ENCODE measurements at regions not wholly inside any gene's neighbourhood (a gene's known extent, or its start where the extent isn't known, plus 50 kb on each side); places are given as distances from the start of the nearest gene placed in this dataset.
"Not testable (repeated sequence)": the region's sequence is repeated elsewhere in the genome, so short reads cannot be mapped to it uniquely, and the experiment has no call there.

DNA sequence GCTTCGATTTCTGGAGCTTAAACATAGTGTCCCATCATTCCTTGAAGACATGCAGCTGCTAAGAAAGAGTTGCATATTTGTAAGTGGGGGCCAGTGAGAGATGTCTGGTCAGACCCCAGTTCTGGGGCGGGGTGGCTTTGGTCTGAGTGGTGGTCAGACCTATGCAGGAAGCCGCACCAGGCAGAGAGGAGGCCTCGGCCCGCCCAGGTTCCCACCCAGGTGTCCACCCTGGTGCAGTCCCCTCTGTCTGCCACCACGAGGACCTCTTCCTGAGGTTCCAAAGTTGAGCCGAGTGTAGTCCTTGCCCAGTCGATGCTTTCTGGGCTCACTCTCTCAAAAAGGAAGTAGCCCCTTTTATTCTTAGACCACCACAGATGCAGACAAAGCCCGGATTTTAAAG is 122.6 kb upstream of the DLG1 start:
- DNase-seq, result peak; percentile 41
- intact Hi-C loops (cut with DNase I), result no loop called here
- TF ChIP-seq, protein P1, sequence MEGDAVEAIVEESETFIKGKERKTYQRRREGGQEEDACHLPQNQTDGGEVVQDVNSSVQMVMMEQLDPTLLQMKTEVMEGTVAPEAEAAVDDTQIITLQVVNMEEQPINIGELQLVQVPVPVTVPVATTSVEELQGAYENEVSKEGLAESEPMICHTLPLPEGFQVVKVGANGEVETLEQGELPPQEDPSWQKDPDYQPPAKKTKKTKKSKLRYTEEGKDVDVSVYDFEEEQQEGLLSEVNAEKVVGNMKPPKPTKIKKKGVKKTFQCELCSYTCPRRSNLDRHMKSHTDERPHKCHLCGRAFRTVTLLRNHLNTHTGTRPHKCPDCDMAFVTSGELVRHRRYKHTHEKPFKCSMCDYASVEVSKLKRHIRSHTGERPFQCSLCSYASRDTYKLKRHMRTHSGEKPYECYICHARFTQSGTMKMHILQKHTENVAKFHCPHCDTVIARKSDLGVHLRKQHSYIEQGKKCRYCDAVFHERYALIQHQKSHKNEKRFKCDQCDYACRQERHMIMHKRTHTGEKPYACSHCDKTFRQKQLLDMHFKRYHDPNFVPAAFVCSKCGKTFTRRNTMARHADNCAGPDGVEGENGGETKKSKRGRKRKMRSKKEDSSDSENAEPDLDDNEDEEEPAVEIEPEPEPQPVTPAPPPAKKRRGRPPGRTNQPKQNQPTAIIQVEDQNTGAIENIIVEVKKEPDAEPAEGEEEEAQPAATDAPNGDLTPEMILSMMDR (IDR thresholded peaks at IDR 0.05), result no peak
- H3K27ac ChIP-seq, result no peak overlapping the region
- no peak for ATAC-seq
- H3K36me3 ChIP-seq, result no peaks in the 10 kb centered on the region
- no peaks in the 10 kb centered on the region for H3K27me3 ChIP-seq
- no peak overlapping the region for H3K4me3 ChIP-seq
- H3K4me1 ChIP-seq, result no peaks in the 10 kb centered on the region
- no peaks in the 10 kb centered on the region for H3K9me3 ChIP-seq

DNA sequence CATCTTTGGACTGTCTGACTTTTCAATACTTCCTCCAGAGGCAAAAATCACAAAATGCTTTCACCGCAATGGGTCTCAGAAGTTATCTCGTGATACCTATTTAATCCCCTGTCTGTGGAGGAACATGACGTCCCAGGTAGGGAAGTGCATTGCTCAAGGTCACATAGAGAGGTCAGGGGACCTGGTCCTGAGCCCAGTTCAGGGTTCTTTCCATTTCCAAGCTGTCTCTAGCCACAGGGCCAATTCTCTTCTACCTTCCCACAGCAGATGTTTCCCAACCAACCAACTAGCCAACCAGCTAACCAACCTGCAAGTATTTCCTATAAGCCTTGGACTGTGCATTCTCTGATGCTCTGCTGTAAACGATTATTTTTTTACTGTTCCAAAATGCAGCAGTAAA is 122.2 kb upstream of the DLG1 start:
- DNase-seq (peak; percentile 2), ATAC-seq (no peak)
- H3K4me3 ChIP-seq, result no peak overlapping the region
- TF ChIP-seq, protein P1 (IDR thresholded peaks at IDR 0.05), result no peak
- H3K27ac ChIP-seq, result no peak overlapping the region
- H3K9me3 ChIP-seq, result no peaks in the 10 kb centered on the region
- intact Hi-C loops (cut with DNase I), result no loop called here
- H3K27me3 ChIP-seq, result no peaks in the 10 kb centered on the region
- H3K4me1 ChIP-seq, result no peaks in the 10 kb centered on the region
- no peaks in the 10 kb centered on the region for H3K36me3 ChIP-seq

DNA sequence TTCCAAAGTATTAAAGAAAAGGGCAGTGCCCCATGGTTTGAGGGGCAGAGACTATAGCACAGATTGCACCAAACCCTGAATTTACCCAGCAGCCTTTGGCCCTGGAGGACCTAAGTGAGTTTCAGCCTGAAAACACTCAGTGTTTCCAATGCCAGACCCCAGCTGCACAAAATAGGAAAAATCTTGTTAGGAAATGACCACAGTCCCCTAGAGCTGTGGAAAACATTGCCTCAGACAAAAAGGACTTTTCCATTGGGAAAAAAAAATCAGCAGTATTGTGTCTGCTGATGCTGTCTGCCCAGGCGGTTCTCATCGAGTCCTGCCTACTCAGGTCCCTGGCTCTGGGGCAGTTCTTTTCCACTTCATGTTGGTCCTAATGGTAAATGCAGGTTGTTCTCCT is 121.7 kb upstream of the DLG1 start:
- no peaks in the 10 kb centered on the region for H3K4me1 ChIP-seq
- no peak overlapping the region for H3K27ac ChIP-seq
- H3K36me3 ChIP-seq, result no peaks in the 10 kb centered on the region
- H3K9me3 ChIP-seq, result no peaks in the 10 kb centered on the region
- no peaks in the 10 kb centered on the region for H3K27me3 ChIP-seq
- TF ChIP-seq, protein P1 (IDR thresholded peaks at IDR 0.05), result no peak
- no peak for DNase-seq
- no peak for ATAC-seq
- H3K4me3 ChIP-seq, result no peak overlapping the region
- intact Hi-C loops (cut with DNase I), result no loop called here

DNA sequence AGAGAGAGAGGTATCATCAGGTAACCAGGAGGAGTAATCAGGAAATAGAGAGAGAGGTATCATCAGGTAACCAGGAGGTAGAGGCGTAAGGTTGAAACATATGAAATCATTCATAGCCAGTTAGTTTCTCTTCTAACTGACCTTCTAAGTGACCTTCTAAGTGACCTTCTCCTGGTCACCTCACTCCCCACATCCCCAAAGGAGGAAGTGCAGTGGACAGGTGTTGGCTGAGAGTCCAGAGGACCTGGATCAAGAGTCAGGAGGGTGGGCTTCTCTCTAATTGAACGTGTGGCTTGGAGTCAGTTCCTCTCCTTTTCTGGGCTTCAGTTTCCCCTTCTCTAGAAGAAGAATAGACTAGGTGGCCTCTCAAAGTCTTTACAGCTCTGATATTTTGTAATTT is 121.3 kb upstream of the DLG1 start:
- intact Hi-C loops (cut with DNase I), result no loop called here
- Histone ChIP-seq H3K4me1 (no peaks in the 10 kb centered on the region), H3K36me3 (no peaks in the 10 kb centered on the region), H3K4me3 (no peak overlapping the region), H3K27ac (no peak overlapping the region), H3K27me3 (no peaks in the 10 kb centered on the region), H3K9me3 (no peaks in the 10 kb centered on the region)
- TF ChIP-seq, protein P1 (IDR thresholded peaks at IDR 0.05), result no peak
- ATAC-seq, result no peak
- no peak for DNase-seq

DNA sequence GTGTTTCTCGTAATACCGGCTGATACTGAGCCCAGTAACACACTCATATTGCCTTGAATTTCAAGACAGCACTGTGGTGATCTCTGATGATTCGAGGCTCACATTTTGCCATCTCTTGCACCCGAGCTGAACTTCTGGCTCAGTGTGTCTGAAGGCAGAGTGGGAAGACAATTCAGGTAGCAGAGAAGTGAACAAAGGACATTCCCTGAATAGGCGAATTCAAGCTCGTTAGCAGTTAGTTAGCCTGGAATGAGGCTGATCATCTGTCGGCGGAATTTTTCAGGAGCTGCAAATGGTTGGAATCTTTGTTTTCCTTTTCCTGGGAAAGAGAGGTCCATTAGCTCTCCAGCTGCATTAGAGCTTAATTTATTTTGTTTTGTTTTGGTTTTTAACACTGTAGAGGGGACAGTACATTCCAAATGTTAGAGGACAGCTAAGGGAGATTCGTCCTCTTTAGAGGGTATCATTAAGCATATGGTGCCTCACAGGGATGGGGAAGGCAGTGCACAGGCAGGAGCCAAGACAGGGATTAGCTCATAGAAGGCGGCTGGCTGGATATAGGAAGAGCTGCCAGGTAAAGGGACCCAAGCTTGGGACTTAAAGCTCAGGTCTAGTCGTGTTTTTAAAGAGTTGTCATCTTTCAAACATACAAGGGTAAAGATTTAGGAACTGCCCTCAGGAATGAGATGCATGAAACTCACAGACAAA is 119.7 kb upstream of the DLG1 start:
- H3K9me3 ChIP-seq, result no peaks in the 10 kb centered on the region
- no peaks in the 10 kb centered on the region for H3K4me1 ChIP-seq
- H3K36me3 ChIP-seq, result no peaks in the 10 kb centered on the region
- no peaks in the 10 kb centered on the region for H3K27me3 ChIP-seq
- peak; percentile 4 for DNase-seq
- ATAC-seq, result no peak
- TF ChIP-seq, protein P1 (IDR thresholded peaks at IDR 0.05), result no peak
- intact Hi-C loops (cut with DNase I), result no loop called here
- no peak overlapping the region for H3K27ac ChIP-seq
- no peak overlapping the region for H3K4me3 ChIP-seq

DNA sequence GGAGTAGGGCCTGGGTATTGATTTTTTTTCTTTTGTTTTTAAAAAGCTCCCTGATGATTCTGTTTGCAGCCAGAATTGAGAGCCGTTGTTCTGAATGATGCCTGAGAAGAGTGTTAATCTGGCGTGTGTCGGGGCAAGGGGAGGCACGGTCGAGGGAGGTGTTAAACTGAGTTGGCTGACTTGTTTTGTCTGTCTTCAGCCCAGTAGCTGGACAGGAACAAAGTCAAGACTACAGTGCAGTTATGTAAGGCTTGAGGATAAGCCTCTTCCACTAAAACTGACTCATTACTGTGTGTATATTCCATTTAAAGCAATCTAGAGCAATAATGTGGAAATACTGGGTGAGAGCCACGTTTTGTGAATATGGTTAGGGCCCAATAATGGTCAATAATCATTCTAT is 119.0 kb upstream of the DLG1 start:
- DNase-seq (peak; percentile 8), ATAC-seq (no peak)
- Histone ChIP-seq H3K27ac (no peak overlapping the region), H3K27me3 (no peaks in the 10 kb centered on the region), H3K4me1 (no peaks in the 10 kb centered on the region), H3K4me3 (no peak overlapping the region), H3K9me3 (no peaks in the 10 kb centered on the region), H3K36me3 (no peaks in the 10 kb centered on the region)
- TF ChIP-seq, protein P1 (IDR thresholded peaks at IDR 0.05), result no peak
- intact Hi-C loops (cut with DNase I), result no loop called here

DNA sequence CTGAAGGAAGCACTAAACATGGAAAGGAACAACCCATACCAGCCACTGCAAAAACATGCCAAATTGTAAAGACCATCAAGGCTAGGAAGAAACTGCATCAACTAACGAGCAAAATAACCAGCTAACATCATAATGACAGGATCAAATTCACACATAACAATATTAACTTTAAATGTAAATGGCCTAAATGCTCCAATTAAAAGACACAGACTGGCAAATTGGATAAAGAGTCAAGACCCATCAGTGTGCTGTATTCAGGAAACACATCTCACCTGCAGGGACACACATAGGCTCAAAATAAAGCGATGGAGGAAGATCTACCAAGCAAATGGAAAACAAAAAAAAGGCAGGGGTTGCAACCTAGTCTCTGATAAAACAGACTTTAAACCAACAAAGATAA is 113.5 kb upstream of the DLG1 start:
- H3K4me1 ChIP-seq; H3K27me3 ChIP-seq; DNase-seq; H3K36me3 ChIP-seq; H3K4me3 ChIP-seq; H3K27ac ChIP-seq; ATAC-seq; H3K9me3 ChIP-seq; intact Hi-C loops (cut with DNase I): not testable (repeated sequence)

DNA sequence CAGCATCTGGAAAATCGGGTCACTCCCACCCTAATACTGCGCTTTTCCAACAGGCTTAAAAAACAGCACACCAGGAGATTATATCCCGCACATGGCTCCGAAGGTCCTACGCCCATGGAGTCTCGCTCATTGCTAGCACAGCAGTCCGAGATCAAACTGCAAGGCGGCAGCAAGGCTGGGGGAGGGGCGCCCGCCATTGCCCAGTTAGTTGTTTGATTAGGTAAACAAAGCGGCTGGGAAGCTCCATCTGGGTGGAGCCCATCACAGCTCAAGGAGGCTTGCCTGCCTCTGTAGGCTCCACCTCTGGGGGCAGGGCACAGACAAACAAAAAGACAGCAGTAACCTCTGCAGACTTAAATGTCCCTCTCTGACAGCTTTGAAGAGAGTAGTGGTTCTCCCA is 111.8 kb upstream of the DLG1 start:
- H3K9me3 ChIP-seq; H3K27ac ChIP-seq; ATAC-seq; H3K27me3 ChIP-seq; H3K36me3 ChIP-seq; H3K4me1 ChIP-seq; H3K4me3 ChIP-seq; intact Hi-C loops (cut with DNase I): not testable (repeated sequence)
- peak; percentile 50 for DNase-seq

Measured in upper lobe of right lung (tissue), 1 donor.